Transverse colon (tissue), 4 donors: ENCODE measurements at regions not wholly inside any gene's neighbourhood (a gene's known extent, or its start where the extent isn't known, plus 50 kb on each side); places are given as distances from the start of the nearest gene placed in this dataset.

Source experiments
- DNase-seq: peaks from one replicate; pipeline ENCODE4 v3.0.0-alpha.2; 2019
- H3K27ac ChIP-seq, 4 donors: fragments of 200-600 bp; sonication (generic); 2 replicates each; pipeline ENCODE4 v1.5.1; 2016 to 2018; ENCODE audit warnings: inconsistent platforms in 4 of 4
- H3K27me3 ChIP-seq: fragments of 200-600 bp; sonication (generic); 2 replicates; pipeline ENCODE4 v1.5.1; 2017; ENCODE audit warnings: inconsistent platforms
- H3K36me3 ChIP-seq, 4 donors: fragments of 200-600 bp; sonication (generic); 2 replicates each; pipeline ENCODE4 v1.5.1; 2017 to 2019; ENCODE audit warnings: inconsistent platforms in 4 of 4
- H3K4me1 ChIP-seq, 4 donors: fragments of 200-600 bp; sonication (generic); 2 replicates each; pipeline ENCODE4 v1.5.1; 2017 to 2020; ENCODE audit warnings: inconsistent platforms in 4 of 4
- H3K4me3 ChIP-seq, 4 donors: fragments of 200-600 bp; sonication (generic); 1 replicate in 1 of 4; 2 replicates in 3 of 4; pipeline versions ENCODE4 v1.5.1 to v1.6.1; 2017 to 2019; ENCODE audit warnings: inconsistent platforms in 4 of 4
- H3K9me3 ChIP-seq, 2 donors: fragments of 200-600 bp; sonication (generic); 2 replicates each; pipeline ENCODE4 v1.5.1; 2017 to 2019; ENCODE audit warnings: inconsistent platforms in 2 of 2
- CTCF ChIP-seq, 5 experiments: fragments of 200-600 bp in 3 of 5; fragments of 450-650 bp in 2 of 5; sonication (generic) in 3 of 5; IDR thresholded peaks; 1 replicate in 2 of 5; 2 replicates in 3 of 5; pipeline ENCODE4 v1.5.1; 2016 to 2017; ENCODE audit warnings: antibody characterized with exemption in 5 of 5, inconsistent platforms in 3 of 5, mild to moderate bottlenecking in 2 of 5, moderate library complexity in 1 of 5
- EP300 ChIP-seq: sonication (generic); formaldehyde crosslinking; IDR thresholded peaks from one replicate; pipeline ENCODE4 v1.6.1; 2017; ENCODE audit warnings: antibody characterized with exemption, low read depth
- POLR2A ChIP-seq: fragments of 450-650 bp; IDR thresholded peaks from one replicate; pipeline ENCODE4 v1.6.1; 2016; ENCODE audit warnings: antibody characterized with exemption, mild to moderate bottlenecking, moderate library complexity
- POLR2AphosphoS5 ChIP-seq, 3 donors: sonication (generic); formaldehyde crosslinking; IDR thresholded peaks; one replicate each; pipeline ENCODE4 v1.6.1; 2016; ENCODE audit warnings: antibody characterized with exemption in 3 of 3
- WGBS, 2 donors: methylation state at CpG; one replicate each; pipeline ENCODE4 v1.1.5; 2018; ENCODE audit warnings: low coverage in 1 of 2; 5-methylcytosine and 5-hydroxymethylcytosine counted together
- in situ Hi-C, 4 donors: fragments of 200-750 bp; cut with MboI; loops; one replicate each; pipeline versions ENCODE4 v1.15.0 to v1.15.1; 2017; ENCODE audit warnings: low sequenced_read_pairs in 3 of 4, low pct_ligation_motif_present in 1 of 4, low pct_unique_long_range_greater_than_20kb in 1 of 4
- intact Hi-C: fragments of 100-400 bp; cut with DNase I; formaldehyde crosslinking; loops from one replicate; pipeline ENCODE4 v1.15.1; 2023; ENCODE audit warnings: low total_unique reads

GRCh38 chr4:81359207-81359606, 112.5 kb downstream of the RASGEF1B start:
- TF ChIP-seq POLR2AphosphoS5 (IDR thresholded peaks at IDR 0.05), result no peak
- TF ChIP-seq CTCF (IDR thresholded peaks at IDR 0.05), result no peak
- no peak for TF ChIP-seq EP300
- TF ChIP-seq POLR2A, result no peak
- H3K9me3 ChIP-seq, result no peaks in the 10 kb centered on the region
- no peak for DNase-seq
- in situ Hi-C loops (loop anchor here (5.0 to 25.0 kb wide), 4 partner anchors 282 to 997 kb away; no protein-coding TSS in a partner anchor), intact Hi-C loops (no loop called here)
- H3K36me3 ChIP-seq, result no peaks in the 10 kb centered on the region
- no peak overlapping the region for H3K4me3 ChIP-seq
- no peaks in the 10 kb centered on the region for H3K27me3 ChIP-seq
- no peak overlapping the region for H3K27ac ChIP-seq
- H3K4me1 ChIP-seq, result no peaks in the 10 kb centered on the region
- 92% methylated on average over 1 of the region's 1 CpG; no CpG with 5 or more reads in 1 of the 2 donors for WGBS, 2 donors

GRCh38 chr4:81358154-81358553, 113.6 kb downstream of the RASGEF1B start:
- no peak for TF ChIP-seq EP300
- TF ChIP-seq CTCF (IDR thresholded peaks at IDR 0.05), result no peak
- no peak for TF ChIP-seq POLR2A

GRCh38 chr4:81356621-81357020, 115.1 kb downstream of the RASGEF1B start:
- H3K27me3 ChIP-seq, result no peaks in the 10 kb centered on the region
- TF ChIP-seq POLR2A, result no peak
- no peak for TF ChIP-seq POLR2AphosphoS5 (IDR thresholded peaks at IDR 0.05)
- no peak for TF ChIP-seq EP300
- in situ Hi-C loops, result loop anchor here (5.0 to 25.0 kb wide), 4 partner anchors 279 to 994 kb away; no protein-coding TSS in a partner anchor
- peaks cover 0 to 4% (median 0%) of the 10 kb centered on the region in 4 donors for H3K4me1 ChIP-seq
- no peak overlapping the region for H3K4me3 ChIP-seq
- intact Hi-C loops, result no loop called here
- H3K9me3 ChIP-seq, result no peaks in the 10 kb centered on the region
- H3K36me3 ChIP-seq, result no peaks in the 10 kb centered on the region
- 89 to 100% methylated on average over 1 of the region's 1 CpG for WGBS, 2 donors
- H3K27ac ChIP-seq, result no peak overlapping the region
- DNase-seq, result no peak

More at GRCh38 chr4:81358154-81358553, 113.6 kb downstream of the RASGEF1B start:
- 44 to 51% methylated on average over 1 to 2 of the region's 2 CpGs for WGBS, 2 donors
- intact Hi-C loops, result no loop called here
- Histone ChIP-seq H3K4me1 (no peaks in the 10 kb centered on the region), H3K27ac (no peak overlapping the region), H3K36me3 (no peaks in the 10 kb centered on the region), H3K27me3 (no peaks in the 10 kb centered on the region), H3K9me3 (no peaks in the 10 kb centered on the region), H3K4me3 (no peak overlapping the region)
- in situ Hi-C loops, result loop anchor here (5.0 to 25.0 kb wide), 4 partner anchors 281 to 996 kb away; no protein-coding TSS in a partner anchor
- DNase-seq, result no peak

GRCh38 chr4:81355136-81355535, 116.6 kb downstream of the RASGEF1B start:
- in situ Hi-C loops, result loop anchor here (5.0 to 25.0 kb wide), 4 partner anchors 278 to 993 kb away; no protein-coding TSS in a partner anchor
- Histone ChIP-seq H3K4me3 (no peak overlapping the region), H3K36me3 (no peaks in the 10 kb centered on the region), H3K4me1 (peaks cover 0 to 6% (median 0%) of the 10 kb centered on the region in 4 donors), H3K27me3 (no peaks in the 10 kb centered on the region), H3K27ac (no peak overlapping the region), H3K9me3 (no peaks in the 10 kb centered on the region)
- DNase-seq, result no peak
- no peak for TF ChIP-seq EP300
- no peak for TF ChIP-seq CTCF (IDR thresholded peaks at IDR 0.05)
- TF ChIP-seq POLR2A, result no peak
- no peak for TF ChIP-seq POLR2AphosphoS5 (IDR thresholded peaks at IDR 0.05)
- intact Hi-C loops, result no loop called here
- WGBS, 2 donors, result 80 to 85% methylated on average over 1 to 2 of the region's 2 CpGs

- in situ Hi-C loops, result loop anchor here (10.0 to 25.0 kb wide), 3 partner anchors 279 to 992 kb away; no protein-coding TSS in a partner anchor
Observed at GRCh38 chr4:81353861-81354260, 117.8 kb downstream of the RASGEF1B start.

More at GRCh38 chr4:81353861-81354260, 117.8 kb downstream of the RASGEF1B start:
- H3K36me3 ChIP-seq, result no peaks in the 10 kb centered on the region
- DNase-seq, result no peak
- no peak overlapping the region for H3K27ac ChIP-seq
- intact Hi-C loops, result no loop called here
- no peak for TF ChIP-seq POLR2A
- no peak for TF ChIP-seq CTCF (IDR thresholded peaks at IDR 0.05)
- no peak for TF ChIP-seq POLR2AphosphoS5 (IDR thresholded peaks at IDR 0.05)
- TF ChIP-seq EP300, result no peak
- no peak overlapping the region for H3K4me3 ChIP-seq
- no peaks in the 10 kb centered on the region for H3K27me3 ChIP-seq
- no peaks in the 10 kb centered on the region for H3K9me3 ChIP-seq
- H3K4me1 ChIP-seq, result peaks cover 0 to 6% (median 0%) of the 10 kb centered on the region in 4 donors
- 29 to 62% methylated on average over 1 of the region's 1 CpG for WGBS, 2 donors
